ENCODE measurements at regions not wholly inside any gene's neighbourhood (a gene's known extent, or its start where the extent isn't known, plus 50 kb on each side); places are given as distances from the start of the nearest gene placed in this dataset.

DNA sequence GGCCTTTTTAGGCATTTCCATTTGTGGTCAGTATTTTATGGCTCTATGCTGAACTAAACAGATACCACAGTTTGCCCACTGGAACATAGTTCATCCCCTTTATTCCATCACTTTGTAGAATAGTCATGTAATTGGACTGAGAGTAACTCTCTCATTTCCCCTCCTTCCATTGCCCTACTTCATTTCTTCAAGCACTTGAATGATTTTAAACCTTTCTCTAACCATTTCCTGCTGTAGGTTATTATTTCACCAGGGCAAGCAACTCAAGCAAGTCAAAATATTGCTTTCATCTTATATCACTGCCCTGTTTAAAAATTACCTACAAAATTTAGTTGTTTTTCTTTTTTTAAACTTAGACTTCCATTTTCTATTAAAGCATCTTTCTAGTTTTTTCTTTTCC is 177.0 kb downstream of the RAP2B start:
- TF ChIP-seq, protein P1, sequence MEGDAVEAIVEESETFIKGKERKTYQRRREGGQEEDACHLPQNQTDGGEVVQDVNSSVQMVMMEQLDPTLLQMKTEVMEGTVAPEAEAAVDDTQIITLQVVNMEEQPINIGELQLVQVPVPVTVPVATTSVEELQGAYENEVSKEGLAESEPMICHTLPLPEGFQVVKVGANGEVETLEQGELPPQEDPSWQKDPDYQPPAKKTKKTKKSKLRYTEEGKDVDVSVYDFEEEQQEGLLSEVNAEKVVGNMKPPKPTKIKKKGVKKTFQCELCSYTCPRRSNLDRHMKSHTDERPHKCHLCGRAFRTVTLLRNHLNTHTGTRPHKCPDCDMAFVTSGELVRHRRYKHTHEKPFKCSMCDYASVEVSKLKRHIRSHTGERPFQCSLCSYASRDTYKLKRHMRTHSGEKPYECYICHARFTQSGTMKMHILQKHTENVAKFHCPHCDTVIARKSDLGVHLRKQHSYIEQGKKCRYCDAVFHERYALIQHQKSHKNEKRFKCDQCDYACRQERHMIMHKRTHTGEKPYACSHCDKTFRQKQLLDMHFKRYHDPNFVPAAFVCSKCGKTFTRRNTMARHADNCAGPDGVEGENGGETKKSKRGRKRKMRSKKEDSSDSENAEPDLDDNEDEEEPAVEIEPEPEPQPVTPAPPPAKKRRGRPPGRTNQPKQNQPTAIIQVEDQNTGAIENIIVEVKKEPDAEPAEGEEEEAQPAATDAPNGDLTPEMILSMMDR (IDR thresholded peaks at IDR 0.05): no peak
- no peak for TF ChIP-seq EZH2phosphoT487 (IDR thresholded peaks at IDR 0.05)
- no peak for TF ChIP-seq EZH2 (IDR thresholded peaks at IDR 0.05)
- no peaks in the 10 kb centered on the region for H3K27me3 Mint-ChIP-seq (ENCODE audit: insufficient read depth, low read depth)
- H3K9me3 ChIP-seq (ENCODE audit: low read depth): no peaks in the 10 kb centered on the region
- H3K4me3 Mint-ChIP-seq: no peak overlapping the region
- no peak overlapping the region for H2AFZ ChIP-seq (replicated peaks)
- H3K79me2 ChIP-seq (ENCODE audit: low read depth): no peaks in the 10 kb centered on the region
- peaks cover 2% of the 10 kb centered on the region for H3K4me1 Mint-ChIP-seq
- no peak overlapping the region for H3K9ac ChIP-seq
- no peak overlapping the region for H3K27ac ChIP-seq
- DNase-seq (ENCODE audit: low spot score): no peak
- no peak overlapping the region for H3K4me3 ChIP-seq
- H3K4me2 ChIP-seq: no peak overlapping the region
- H3K27me3 ChIP-seq: no peaks in the 10 kb centered on the region
- no peaks in the 10 kb centered on the region for H4K20me1 ChIP-seq (ENCODE audit: low read depth)
- H3K4me1 ChIP-seq: no peaks in the 10 kb centered on the region
- H3K36me3 Mint-ChIP-seq: no peaks in the 10 kb centered on the region
- peaks cover 2% of the 10 kb centered on the region for H3K9me3 Mint-ChIP-seq
- H3K27ac Mint-ChIP-seq: no peak overlapping the region
- no peaks in the 10 kb centered on the region for H3K36me3 ChIP-seq
- no peaks in the 10 kb centered on the region for H3F3A ChIP-seq (ENCODE audit: low read depth)

DNA sequence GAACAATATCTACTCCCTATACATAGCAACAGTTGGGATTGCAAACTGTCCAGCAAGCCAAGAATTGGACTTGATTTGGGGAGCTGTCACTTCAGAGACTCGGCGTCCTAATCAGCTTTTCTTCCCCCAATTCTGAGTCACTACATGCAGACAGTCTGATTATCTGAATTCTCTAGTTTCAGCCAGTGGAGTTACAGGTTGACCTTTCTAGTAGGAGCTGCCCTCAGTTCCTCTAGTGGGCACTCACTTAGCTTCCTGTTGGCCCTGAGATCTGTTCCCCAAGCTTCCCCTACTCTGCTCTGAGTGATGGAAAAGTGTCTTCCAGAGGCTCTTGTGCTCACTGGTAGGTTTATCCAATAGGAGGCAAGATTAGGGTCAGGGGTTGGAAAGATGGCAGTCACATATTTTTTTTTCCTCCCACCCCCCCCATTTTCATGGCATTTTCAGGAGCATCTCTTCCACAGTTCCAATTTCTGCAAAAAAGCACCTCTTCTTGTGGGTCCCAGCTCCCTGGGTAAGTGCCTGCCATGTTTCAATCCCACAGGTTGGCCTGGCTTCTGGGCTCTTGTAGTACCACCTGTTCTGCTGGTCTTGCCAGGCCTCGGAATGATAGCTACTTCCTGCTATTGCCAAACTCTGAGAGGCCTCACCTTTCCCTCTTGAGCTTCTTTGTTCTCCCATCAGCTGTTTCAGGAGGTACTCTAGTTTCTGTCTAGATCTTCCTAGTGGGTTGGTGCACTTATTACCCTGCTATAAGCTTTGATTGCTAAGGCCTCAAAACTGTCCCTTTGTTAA is 182.2 kb downstream of the RAP2B start:
- Histone ChIP-seq H4K20me1 (ENCODE audit: low read depth) (no peaks in the 10 kb centered on the region), H3K9me3 (ENCODE audit: low read depth) (no peaks in the 10 kb centered on the region), H3K79me2 (ENCODE audit: low read depth) (no peaks in the 10 kb centered on the region), H3F3A (ENCODE audit: low read depth) (no peaks in the 10 kb centered on the region), H3K4me1 (no peaks in the 10 kb centered on the region), H3K27me3 (no peaks in the 10 kb centered on the region), H3K27ac (no peak overlapping the region), H3K4me2 (no peak overlapping the region), H3K9ac (no peak overlapping the region), H3K36me3 (no peaks in the 10 kb centered on the region), H2AFZ (replicated peaks) (no peak overlapping the region), H3K4me3 (no peak overlapping the region)
- H3K4me3 Mint-ChIP-seq: no peak overlapping the region
- no peaks in the 10 kb centered on the region for H3K36me3 Mint-ChIP-seq
- TF ChIP-seq EZH2phosphoT487 (IDR thresholded peaks at IDR 0.05): no peak
- no peak for TF ChIP-seq EZH2 (IDR thresholded peaks at IDR 0.05)
- TF ChIP-seq, protein P1 (IDR thresholded peaks at IDR 0.05): no peak
- no peaks in the 10 kb centered on the region for H3K27me3 Mint-ChIP-seq (ENCODE audit: insufficient read depth, low read depth)
- H3K9me3 Mint-ChIP-seq: peaks cover 10% of the 10 kb centered on the region
- H3K4me1 Mint-ChIP-seq: peaks cover 3% of the 10 kb centered on the region
- H3K27ac Mint-ChIP-seq: no peak overlapping the region
- no peak for DNase-seq (ENCODE audit: low spot score)

DNA sequence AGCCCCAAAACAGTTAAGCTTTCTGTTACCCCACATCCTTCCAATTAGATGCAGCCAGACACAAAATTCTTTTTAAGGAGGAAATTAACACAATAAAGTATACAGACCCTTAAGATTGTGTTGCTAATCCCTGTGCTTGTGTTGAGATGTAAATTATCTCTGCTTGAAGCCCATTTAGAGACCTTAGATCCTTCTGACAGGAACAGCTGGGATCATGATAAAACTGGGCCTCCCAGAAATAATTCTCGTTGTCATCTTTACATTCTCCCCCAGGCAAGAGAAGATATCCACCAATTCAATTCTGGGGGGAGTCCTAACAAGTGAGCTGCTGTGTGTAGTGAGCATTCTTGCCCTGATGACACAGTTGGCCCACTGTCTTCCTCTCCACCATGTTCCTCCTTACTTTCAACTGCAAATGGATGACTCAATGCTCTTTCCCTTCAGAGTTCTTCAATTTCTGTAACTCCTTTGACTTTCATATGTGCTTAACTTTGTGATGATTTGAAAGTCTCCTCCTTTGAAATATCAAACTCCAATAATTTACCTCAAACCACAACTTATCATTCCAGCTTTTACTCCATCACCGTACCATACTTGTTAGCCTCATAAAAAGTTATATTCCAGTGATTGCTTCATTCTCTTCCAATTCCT is 186.6 kb downstream of the RAP2B start:
- H3K27me3 Mint-ChIP-seq (ENCODE audit: insufficient read depth, low read depth): no peaks in the 10 kb centered on the region
- no peaks in the 10 kb centered on the region for H3K36me3 ChIP-seq
- no peaks in the 10 kb centered on the region for H3K9me3 ChIP-seq (ENCODE audit: low read depth)
- H3K27me3 ChIP-seq: no peaks in the 10 kb centered on the region
- H3K4me1 ChIP-seq: no peaks in the 10 kb centered on the region
- H3K9ac ChIP-seq: no peak overlapping the region
- no peak overlapping the region for H3K4me2 ChIP-seq
- H3K36me3 Mint-ChIP-seq: no peaks in the 10 kb centered on the region
- no peak for DNase-seq (ENCODE audit: low spot score)
- TF ChIP-seq, protein P1 (IDR thresholded peaks at IDR 0.05): no peak
- TF ChIP-seq EZH2 (IDR thresholded peaks at IDR 0.05) (no peak), EZH2phosphoT487 (IDR thresholded peaks at IDR 0.05) (no peak)
- peak overlapping the region; percentile 0 for H3K27ac Mint-ChIP-seq
- H2AFZ ChIP-seq (replicated peaks): no peak overlapping the region
- H3K9me3 Mint-ChIP-seq: peaks cover 8% of the 10 kb centered on the region
- H3K4me3 Mint-ChIP-seq: no peak overlapping the region
- no peaks in the 10 kb centered on the region for H3F3A ChIP-seq (ENCODE audit: low read depth)
- H3K4me3 ChIP-seq: no peak overlapping the region
- H3K4me1 Mint-ChIP-seq: peaks cover 3% of the 10 kb centered on the region
- no peak overlapping the region for H3K27ac ChIP-seq
- H4K20me1 ChIP-seq (ENCODE audit: low read depth): no peaks in the 10 kb centered on the region
- no peaks in the 10 kb centered on the region for H3K79me2 ChIP-seq (ENCODE audit: low read depth)
